GM04504 (cell line): ENCODE measurements at regions not wholly inside any gene's neighbourhood (a gene's known extent, or its start where the extent isn't known, plus 50 kb on each side); places are given as distances from the start of the nearest gene placed in this dataset.
"Not testable (repeated sequence)": the region's sequence is repeated elsewhere in the genome, so short reads cannot be mapped to it uniquely, and the experiment has no call there.

Source experiments
- DNase-seq: peaks from one replicate; pipeline ENCODE4 v3.0.0-alpha.2; 2012; ENCODE audit warnings: low read depth

DNA sequence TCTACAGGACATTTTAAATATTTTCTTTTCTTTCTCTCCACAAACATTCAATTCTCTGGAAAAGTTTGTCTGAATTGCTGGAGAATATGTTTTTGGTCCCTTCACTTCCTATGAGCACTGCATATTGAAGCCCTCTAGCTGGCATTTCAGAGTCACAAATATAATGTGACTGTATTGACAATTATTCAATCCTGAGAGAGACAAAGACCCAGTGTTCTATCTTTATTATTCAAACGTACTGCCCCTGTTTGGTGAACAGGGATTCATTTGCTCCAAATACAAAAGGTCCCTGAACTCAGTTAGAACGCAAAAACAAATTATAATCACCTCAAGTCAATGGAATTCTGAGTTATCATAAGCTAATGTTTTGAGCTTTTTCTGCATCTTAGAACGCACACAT, 173.1 kb upstream of the CDIN1 start:
- DNase-seq, result no peak

GRCh38 chr15:36406911-36407310, 172.5 kb upstream of the CDIN1 start:
- DNase-seq, result no peak

GRCh38 chr15:36407647-36408046, 171.8 kb upstream of the CDIN1 start:
- peak; percentile 48 for DNase-seq

DNA sequence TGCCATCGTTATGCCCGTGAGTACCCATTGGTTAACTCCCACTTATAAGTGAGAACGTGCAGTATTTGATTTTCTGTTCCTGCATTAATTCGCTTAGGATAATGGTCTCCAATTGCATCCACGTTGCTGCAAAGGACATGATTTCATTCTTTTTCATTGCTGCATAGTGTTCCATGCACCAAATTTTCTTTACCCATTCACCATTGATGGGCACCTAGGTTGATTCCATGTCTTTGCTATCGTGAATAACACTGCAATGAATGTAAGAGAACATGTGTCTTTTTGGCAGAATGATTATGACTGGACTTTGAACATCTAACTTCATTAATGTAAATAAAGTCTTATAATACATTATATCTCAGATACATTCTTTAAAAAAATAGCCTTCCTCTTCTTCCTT, 169.6 kb upstream of the CDIN1 start:
- DNase-seq, result no peak

GRCh38 chr15:36414670-36415069, 164.8 kb upstream of the CDIN1 start:
- no peak for DNase-seq

GRCh38 chr15:36415643-36416042, 163.8 kb upstream of the CDIN1 start:
- DNase-seq, result peak; percentile 47

- DNase-seq, result no peak
These were observed 156.8 kb upstream of the CDIN1 start for GRCh38 chr15:36422631-36423030.

GRCh38 chr15:36426691-36427090, 152.7 kb upstream of the CDIN1 start:
- no peak for DNase-seq

- DNase-seq, result peak; percentile 99
These were observed 151.2 kb upstream of the CDIN1 start for GRCh38 chr15:36428102-36428845.

- DNase-seq, result no peak
These were observed 149.7 kb upstream of the CDIN1 start for GRCh38 chr15:36429707-36430106.

DNA sequence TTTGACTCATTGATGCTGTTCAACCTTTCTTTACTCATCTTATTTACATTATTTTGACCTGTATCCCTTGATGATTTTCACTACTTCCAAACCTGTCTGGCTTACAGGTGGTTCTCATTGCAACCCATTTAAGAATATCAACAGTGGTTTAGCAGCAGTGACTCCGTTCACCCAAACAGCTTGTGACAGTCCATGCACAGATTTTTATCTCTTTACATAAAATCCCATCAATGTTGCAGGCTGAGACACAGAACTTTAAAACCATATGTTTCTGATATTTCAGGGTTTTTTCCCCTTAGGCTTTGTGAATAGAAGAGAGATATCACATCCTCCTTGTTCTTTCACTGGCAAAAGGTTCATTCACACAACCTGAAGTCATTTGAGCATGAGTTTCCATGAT, 149.1 kb upstream of the CDIN1 start:
- no peak for DNase-seq

GRCh38 chr15:36430726-36431265, 148.6 kb upstream of the CDIN1 start:
- DNase-seq, result no peak

- peak; percentile 50 for DNase-seq
These were observed 147.3 kb upstream of the CDIN1 start for GRCh38 chr15:36432161-36432560.

GRCh38 chr15:36434177-36434576, 145.2 kb upstream of the CDIN1 start:
- no peak for DNase-seq

GRCh38 chr15:36438499-36438898, 140.9 kb upstream of the CDIN1 start:
- DNase-seq, result no peak

GRCh38 chr15:36447373-36447772, 132.1 kb upstream of the CDIN1 start:
- no peak for DNase-seq

GRCh38 chr15:36448418-36448817, 131.0 kb upstream of the CDIN1 start:
- no peak for DNase-seq

GRCh38 chr15:36449084-36449661, 130.3 kb upstream of the CDIN1 start:
- DNase-seq, result no peak

- DNase-seq, result peak; percentile 8
These were observed 129.7 kb upstream of the CDIN1 start for GRCh38 chr15:36449662-36450145.

- not testable (repeated sequence) for DNase-seq
These were observed 125.2 kb upstream of the CDIN1 start for GRCh38 chr15:36454244-36454643.

GRCh38 chr15:36458411-36458810, 121.0 kb upstream of the CDIN1 start:
- no peak for DNase-seq

DNA sequence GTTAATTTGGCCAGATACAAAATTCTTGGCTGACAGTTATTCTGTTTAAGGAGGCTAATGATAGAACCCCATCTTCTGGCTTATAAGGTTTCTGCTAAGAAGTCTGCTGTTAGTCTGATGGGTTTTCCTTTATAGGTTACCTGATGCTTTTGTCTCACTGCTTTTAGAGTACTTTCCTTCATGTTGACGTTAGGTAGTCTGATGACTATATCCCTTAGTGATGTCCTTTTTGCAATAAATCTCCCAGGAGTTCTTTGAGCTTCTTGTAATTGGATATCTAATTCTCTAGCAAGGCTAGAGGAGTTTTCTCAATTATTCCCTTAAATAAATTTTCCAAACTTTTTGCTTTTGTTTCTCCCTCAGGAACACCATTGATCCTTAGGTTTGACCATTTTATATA, 114.1 kb upstream of the CDIN1 start:
- no peak for DNase-seq

- peak; percentile 89 for DNase-seq
These were observed 110.7 kb upstream of the CDIN1 start for GRCh38 chr15:36468746-36469145.
